ENCODE measurements at regions not wholly inside any gene's neighbourhood (a gene's known extent, or its start where the extent isn't known, plus 50 kb on each side); places are given as distances from the start of the nearest gene placed in this dataset.

DNA sequence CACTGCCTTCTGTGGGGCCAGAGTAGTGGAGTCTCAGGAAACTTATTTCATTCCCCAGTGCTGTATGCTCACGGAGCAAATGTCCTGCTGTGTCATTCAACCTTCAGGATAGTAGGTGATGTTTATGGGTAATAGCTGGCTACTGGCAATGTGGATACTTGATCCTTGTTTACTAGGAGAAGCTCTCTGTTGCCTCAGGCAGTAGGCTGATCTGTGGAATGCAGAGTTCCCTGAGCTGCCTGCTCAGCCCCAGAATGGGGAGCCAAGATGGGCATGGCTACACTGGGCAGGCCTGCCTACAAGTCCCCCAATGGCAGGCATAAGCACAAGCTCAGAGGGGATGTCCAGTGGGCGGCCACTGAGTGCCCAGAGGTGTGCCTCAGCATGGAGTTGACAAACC, 323.1 kb upstream of the KCNN2 start:
- Histone ChIP-seq H3K36me3 (ENCODE audit: low read length) (no peaks in the 10 kb centered on the region), H3K4me2 (ENCODE audit: low read depth, low read length, poor library complexity, severe bottlenecking) (no peak overlapping the region), H3K9me3 (ENCODE audit: insufficient read depth, low read length) (no peaks in the 10 kb centered on the region), H3K27me3 (ENCODE audit: low read length) (no peaks in the 10 kb centered on the region), H3K27ac (ENCODE audit: low read depth, low read length) (no peak overlapping the region), H3F3A (ENCODE audit: insufficient read depth) (no peaks in the 10 kb centered on the region), H3K4me3 (ENCODE audit: insufficient read depth, low read length, poor library complexity, severe bottlenecking) (no peak overlapping the region), H3K9me2 (replicated peaks; ENCODE audit: insufficient read depth, low read length) (no peaks in the 10 kb centered on the region), H2AFZ (ENCODE audit: low read depth, low read length, severe bottlenecking) (no peak overlapping the region), H4K20me1 (ENCODE audit: low read depth, low read length) (no peaks in the 10 kb centered on the region), H3K79me2 (ENCODE audit: insufficient read depth, low read length) (no peaks in the 10 kb centered on the region), H3K9ac (ENCODE audit: low read length) (no peak overlapping the region)
- TF ChIP-seq, protein P1, sequence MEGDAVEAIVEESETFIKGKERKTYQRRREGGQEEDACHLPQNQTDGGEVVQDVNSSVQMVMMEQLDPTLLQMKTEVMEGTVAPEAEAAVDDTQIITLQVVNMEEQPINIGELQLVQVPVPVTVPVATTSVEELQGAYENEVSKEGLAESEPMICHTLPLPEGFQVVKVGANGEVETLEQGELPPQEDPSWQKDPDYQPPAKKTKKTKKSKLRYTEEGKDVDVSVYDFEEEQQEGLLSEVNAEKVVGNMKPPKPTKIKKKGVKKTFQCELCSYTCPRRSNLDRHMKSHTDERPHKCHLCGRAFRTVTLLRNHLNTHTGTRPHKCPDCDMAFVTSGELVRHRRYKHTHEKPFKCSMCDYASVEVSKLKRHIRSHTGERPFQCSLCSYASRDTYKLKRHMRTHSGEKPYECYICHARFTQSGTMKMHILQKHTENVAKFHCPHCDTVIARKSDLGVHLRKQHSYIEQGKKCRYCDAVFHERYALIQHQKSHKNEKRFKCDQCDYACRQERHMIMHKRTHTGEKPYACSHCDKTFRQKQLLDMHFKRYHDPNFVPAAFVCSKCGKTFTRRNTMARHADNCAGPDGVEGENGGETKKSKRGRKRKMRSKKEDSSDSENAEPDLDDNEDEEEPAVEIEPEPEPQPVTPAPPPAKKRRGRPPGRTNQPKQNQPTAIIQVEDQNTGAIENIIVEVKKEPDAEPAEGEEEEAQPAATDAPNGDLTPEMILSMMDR (IDR thresholded peaks at IDR 0.05; ENCODE audit: insufficient read depth, low read length, poor library complexity, severe bottlenecking) = no peak
- TF ChIP-seq EZH2phosphoT487 (conservative IDR thresholded peaks at IDR 0.05; ENCODE audit: low read length) = no peak

DNA sequence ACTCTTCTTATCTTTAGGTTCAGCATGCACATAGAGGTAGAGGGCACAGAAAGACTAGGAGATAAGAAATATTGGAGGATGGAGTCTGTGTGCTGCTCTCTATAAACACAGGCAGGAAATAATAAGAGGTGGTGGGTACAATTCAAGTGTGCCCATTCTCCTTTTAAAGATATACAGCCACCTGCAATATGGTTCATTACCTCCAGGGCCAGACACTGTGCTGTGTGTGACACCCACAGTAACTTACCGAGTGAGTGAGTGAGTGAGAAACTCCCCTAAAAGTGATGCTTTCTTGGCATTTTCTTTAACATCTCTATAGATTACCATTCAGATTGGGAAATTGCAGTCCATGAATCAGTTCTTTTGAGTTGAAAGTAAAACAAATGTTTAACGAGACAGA, 311.8 kb upstream of the KCNN2 start:
- Histone ChIP-seq H3K27me3 (ENCODE audit: low read length) (no peaks in the 10 kb centered on the region), H3K4me2 (ENCODE audit: low read depth, low read length, poor library complexity, severe bottlenecking) (no peak overlapping the region)
- TF ChIP-seq, protein P1 (IDR thresholded peaks at IDR 0.05; ENCODE audit: insufficient read depth, low read length, poor library complexity, severe bottlenecking) = no peak
- no peak for TF ChIP-seq EZH2phosphoT487 (conservative IDR thresholded peaks at IDR 0.05; ENCODE audit: low read length)

DNA sequence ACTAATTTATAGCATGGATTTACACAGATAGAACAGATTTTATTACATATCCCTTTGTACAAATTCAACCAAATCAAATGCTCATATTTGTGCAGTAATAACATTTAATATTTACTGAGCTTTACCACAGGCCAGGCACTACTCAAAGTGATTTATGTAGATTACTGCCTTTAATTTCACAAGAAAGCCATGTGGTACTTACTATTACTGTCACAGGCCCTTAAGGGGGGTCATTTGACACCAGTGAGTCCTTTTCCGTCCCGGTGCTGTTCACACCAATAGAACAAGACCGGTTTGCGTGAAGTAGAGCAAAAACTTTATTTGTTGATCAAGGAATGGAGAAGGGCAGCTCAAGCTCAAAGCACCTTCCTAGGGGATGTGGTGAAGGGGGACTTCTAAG, 308.5 kb upstream of the KCNN2 start:
- H3K9me3 ChIP-seq (ENCODE audit: insufficient read depth, low read length) = no peaks in the 10 kb centered on the region
- no peaks in the 10 kb centered on the region for H3K27me3 ChIP-seq (ENCODE audit: low read length)
- no peaks in the 10 kb centered on the region for H4K20me1 ChIP-seq (ENCODE audit: low read depth, low read length)
- H3K36me3 ChIP-seq (ENCODE audit: low read length) = no peaks in the 10 kb centered on the region
- H3K9me2 ChIP-seq (replicated peaks; ENCODE audit: insufficient read depth, low read length) = no peaks in the 10 kb centered on the region
- H3K79me2 ChIP-seq (ENCODE audit: insufficient read depth, low read length) = no peaks in the 10 kb centered on the region
- H3K4me2 ChIP-seq (ENCODE audit: low read depth, low read length, poor library complexity, severe bottlenecking) = no peak overlapping the region
- no peak overlapping the region for H3K27ac ChIP-seq (ENCODE audit: low read depth, low read length)
- H3K4me3 ChIP-seq (ENCODE audit: insufficient read depth, low read length, poor library complexity, severe bottlenecking) = no peak overlapping the region
- H2AFZ ChIP-seq (ENCODE audit: low read depth, low read length, severe bottlenecking) = no peak overlapping the region
- H3K9ac ChIP-seq (ENCODE audit: low read length) = no peak overlapping the region
- H3F3A ChIP-seq (ENCODE audit: insufficient read depth) = no peaks in the 10 kb centered on the region
- no peak for TF ChIP-seq EZH2phosphoT487 (conservative IDR thresholded peaks at IDR 0.05; ENCODE audit: low read length)
- TF ChIP-seq, protein P1 (IDR thresholded peaks at IDR 0.05; ENCODE audit: insufficient read depth, low read length, poor library complexity, severe bottlenecking) = no peak

More for the DNA sequence above, 311.8 kb upstream of the KCNN2 start:
- H3K79me2 ChIP-seq (ENCODE audit: insufficient read depth, low read length) = no peaks in the 10 kb centered on the region
- no peaks in the 10 kb centered on the region for H4K20me1 ChIP-seq (ENCODE audit: low read depth, low read length)
- H3K36me3 ChIP-seq (ENCODE audit: low read length) = no peaks in the 10 kb centered on the region
- no peak overlapping the region for H3K9ac ChIP-seq (ENCODE audit: low read length)
- no peaks in the 10 kb centered on the region for H3F3A ChIP-seq (ENCODE audit: insufficient read depth)
- no peak overlapping the region for H3K4me3 ChIP-seq (ENCODE audit: insufficient read depth, low read length, poor library complexity, severe bottlenecking)
- H3K9me2 ChIP-seq (replicated peaks; ENCODE audit: insufficient read depth, low read length) = no peaks in the 10 kb centered on the region
- no peak overlapping the region for H3K27ac ChIP-seq (ENCODE audit: low read depth, low read length)
- no peaks in the 10 kb centered on the region for H3K9me3 ChIP-seq (ENCODE audit: insufficient read depth, low read length)
- no peak overlapping the region for H2AFZ ChIP-seq (ENCODE audit: low read depth, low read length, severe bottlenecking)

Measured in SU-DHL-6 (cell line).